RCC 7860 (cell line): ENCODE measurements at regions not wholly inside any gene's neighbourhood (a gene's known extent, or its start where the extent isn't known, plus 50 kb on each side); places are given as distances from the start of the nearest gene placed in this dataset.
"Not testable (repeated sequence)": the region's sequence is repeated elsewhere in the genome, so short reads cannot be mapped to it uniquely, and the experiment has no call there.

Experiments used
- DNase-seq: peaks from one replicate; pipeline ENCODE4 v3.0.0-alpha.2; 2015; ENCODE audit warnings: low spot score
- FAIRE-seq: peaks from 2 replicates; lab custom pipeline; 2012; peaks lifted over from hg19 to GRCh38; lab: Jason Lieb, UNC

- no peak for DNase-seq
- no peak for FAIRE-seq
Measured at GRCh38 chr5:56733580-56733979, 81.8 kb upstream of the MAP3K1 start.

GRCh38 chr5:56732121-56732520 is 83.2 kb upstream of the MAP3K1 start:
- FAIRE-seq = no peak
- DNase-seq = no peak

GRCh38 chr5:56731473-56731872 is 83.9 kb upstream of the MAP3K1 start:
- DNase-seq, FAIRE-seq: not testable (repeated sequence)

GRCh38 chr5:56729488-56729887 is 85.9 kb upstream of the MAP3K1 start:
- DNase-seq = no peak
- no peak for FAIRE-seq

- FAIRE-seq (no peak), DNase-seq (no peak)
Measured at GRCh38 chr5:56725711-56726411, 89.5 kb upstream of the MAP3K1 start.

GRCh38 chr5:56724857-56725256 is 90.5 kb upstream of the MAP3K1 start:
- FAIRE-seq, DNase-seq: not testable (repeated sequence)

GRCh38 chr5:56722317-56722716 is 93.0 kb upstream of the MAP3K1 start:
- no peak for DNase-seq
- FAIRE-seq = no peak

- no peak for FAIRE-seq
- DNase-seq = no peak
Measured at GRCh38 chr5:56717253-56717987, 97.9 kb upstream of the MAP3K1 start.

GRCh38 chr5:56715986-56716385 is 99.4 kb upstream of the MAP3K1 start:
- DNase-seq = no peak

GRCh38 chr5:56712895-56713591 is 102.3 kb upstream of the MAP3K1 start:
- DNase-seq (no peak), FAIRE-seq (no peak)

More at GRCh38 chr5:56715986-56716385, 99.4 kb upstream of the MAP3K1 start:
- FAIRE-seq = no peak

- DNase-seq = no peak
- no peak for FAIRE-seq
Measured at GRCh38 chr5:56710826-56711590, 104.3 kb upstream of the MAP3K1 start.

- DNase-seq (no peak), FAIRE-seq (no peak)
Measured at GRCh38 chr5:56706504-56706903, 108.8 kb upstream of the MAP3K1 start.

- FAIRE-seq (no peak), DNase-seq (no peak)
Measured at GRCh38 chr5:56705217-56705616, 110.1 kb upstream of the MAP3K1 start.

- FAIRE-seq (no peak), DNase-seq (no peak)
Measured at GRCh38 chr5:56703952-56704351, 111.4 kb upstream of the MAP3K1 start.

- DNase-seq = no peak
- FAIRE-seq = no peak
Measured at GRCh38 chr5:56700711-56701110, 114.6 kb upstream of the MAP3K1 start.

GRCh38 chr5:56699538-56699937 is 115.8 kb upstream of the MAP3K1 start:
- FAIRE-seq = no peak

GRCh38 chr5:56698463-56699381 is 116.6 kb upstream of the MAP3K1 start:
- DNase-seq (no peak), FAIRE-seq (no peak)

More at GRCh38 chr5:56699538-56699937, 115.8 kb upstream of the MAP3K1 start:
- no peak for DNase-seq

GRCh38 chr5:56696900-56697299 is 118.4 kb upstream of the MAP3K1 start:
- FAIRE-seq (no peak), DNase-seq (no peak)

GRCh38 chr5:56693220-56693579 is 122.1 kb upstream of the MAP3K1 start:
- DNase-seq = no peak
- FAIRE-seq = no peak
